ENCODE measurements at regions not wholly inside any gene's neighbourhood (a gene's known extent, or its start where the extent isn't known, plus 50 kb on each side); places are given as distances from the start of the nearest gene placed in this dataset.
"Not testable (repeated sequence)": the region's sequence is repeated elsewhere in the genome, so short reads cannot be mapped to it uniquely, and the experiment has no call there.

DNA sequence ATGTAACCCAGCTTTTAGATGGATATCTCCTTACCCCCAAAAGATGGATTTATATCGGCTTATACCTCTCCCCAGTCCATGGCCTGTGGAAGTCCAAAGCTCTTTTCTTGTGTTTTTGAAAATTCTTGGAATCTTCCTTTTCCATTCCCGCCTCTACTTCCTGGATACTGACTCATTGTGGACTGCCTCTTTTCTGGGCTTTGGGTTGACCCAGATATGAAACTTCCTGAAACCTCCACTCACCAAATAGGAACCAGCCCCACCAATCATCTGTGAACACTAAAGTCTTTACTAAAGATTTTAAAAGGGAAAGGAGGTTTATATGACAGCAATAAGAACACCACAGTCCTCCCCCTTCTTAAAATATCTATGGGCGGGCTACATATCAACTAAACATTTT, 163.4 kb upstream of the SYN3 start:
- no peak for DNase-seq

DNA sequence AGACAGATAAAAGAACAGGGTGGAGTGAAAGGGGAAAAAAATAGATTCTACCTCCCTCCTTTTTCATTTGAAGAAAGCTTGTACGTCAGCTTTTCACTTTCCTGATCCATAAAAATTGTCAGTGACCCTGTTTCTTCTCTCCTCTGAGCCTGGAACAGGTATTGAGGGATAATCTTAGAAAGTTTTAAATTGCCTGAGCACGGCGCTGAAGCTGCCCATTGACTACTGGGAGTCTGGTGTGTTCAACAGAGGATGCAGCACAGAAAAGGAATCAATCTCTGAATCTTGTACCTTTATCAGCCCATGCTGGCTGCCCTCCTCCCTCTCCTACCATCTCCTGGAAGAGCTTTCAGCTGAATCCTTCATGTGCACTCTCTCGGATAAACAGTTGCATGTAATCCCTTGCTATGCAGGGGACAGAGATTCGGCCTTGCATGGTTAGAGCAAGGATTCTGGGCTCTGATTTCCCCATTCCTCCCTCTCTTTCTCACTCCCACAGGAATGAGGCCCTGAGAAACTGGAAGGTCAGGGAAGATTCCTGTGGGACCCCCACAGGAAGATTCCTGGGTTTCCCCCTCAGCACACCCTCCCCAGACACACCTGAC, 162.4 kb upstream of the SYN3 start:
- DNase-seq = no peak

DNA sequence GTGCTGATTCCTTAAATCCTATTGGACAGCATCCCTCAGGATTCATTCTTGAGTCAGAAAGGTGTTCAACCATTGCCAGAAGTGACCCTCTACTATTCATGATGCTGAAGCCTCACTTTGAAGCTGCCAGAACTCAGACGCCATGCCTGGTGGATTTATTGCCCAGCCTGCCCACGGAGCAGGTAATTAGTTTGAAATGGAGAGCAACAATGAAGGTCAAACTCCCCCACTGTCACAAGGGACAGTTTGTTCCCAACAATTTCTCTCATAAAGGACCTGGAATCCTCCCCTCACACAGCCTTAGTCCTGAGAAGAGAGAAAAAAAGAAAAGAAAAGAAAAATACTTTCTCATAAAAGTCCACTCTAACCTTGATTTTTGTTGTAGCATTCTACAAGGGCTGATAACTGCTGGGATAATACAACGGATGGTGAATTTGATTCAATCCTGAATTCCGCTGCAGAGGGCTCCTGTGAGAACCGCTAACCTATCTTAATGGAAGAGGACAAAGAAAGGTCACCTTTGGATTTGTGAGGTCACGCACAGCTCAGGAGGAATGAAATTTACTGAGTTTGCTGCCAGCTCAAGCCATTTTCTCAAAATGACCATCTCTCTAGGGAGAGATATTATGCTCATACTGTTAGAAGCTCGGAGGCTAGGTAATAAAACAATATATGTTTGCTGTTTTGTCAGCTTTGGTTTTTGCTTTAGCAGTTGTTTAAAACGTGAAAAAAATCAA, 161.6 kb upstream of the SYN3 start:
- DNase-seq = no peak

DNA sequence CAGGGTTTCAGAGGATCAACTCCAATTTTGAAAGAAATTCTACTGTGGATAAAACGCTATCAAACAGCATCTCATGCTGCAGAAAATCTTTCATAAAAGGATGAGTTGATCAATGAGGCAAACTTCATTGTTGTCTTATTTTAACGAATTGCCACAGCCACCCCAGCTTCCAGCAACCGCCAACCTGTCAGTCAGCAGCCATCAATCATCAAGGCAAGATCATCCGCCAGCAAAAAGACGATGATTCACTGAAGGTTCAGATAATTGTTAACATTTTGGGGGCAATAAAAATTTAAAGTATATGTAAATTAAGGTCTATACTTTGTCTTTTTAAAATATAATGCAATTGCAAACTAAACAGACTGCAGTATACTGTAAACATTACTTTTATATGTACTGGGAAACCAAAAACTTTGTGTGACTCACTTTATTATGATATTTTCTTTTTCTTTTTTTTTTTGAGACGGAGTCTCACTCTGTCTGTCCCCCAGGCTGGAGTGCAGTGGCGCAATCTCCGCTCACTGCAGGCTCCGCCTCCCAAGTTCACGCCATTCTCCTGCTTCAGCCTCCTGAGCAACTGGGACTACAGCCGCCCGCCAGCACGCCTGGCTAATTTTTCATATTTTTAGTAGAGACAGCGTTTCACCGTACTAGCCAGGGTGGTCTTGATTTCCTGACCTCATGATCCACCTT, 155.3 kb upstream of the SYN3 start:
- no peak for DNase-seq

DNA sequence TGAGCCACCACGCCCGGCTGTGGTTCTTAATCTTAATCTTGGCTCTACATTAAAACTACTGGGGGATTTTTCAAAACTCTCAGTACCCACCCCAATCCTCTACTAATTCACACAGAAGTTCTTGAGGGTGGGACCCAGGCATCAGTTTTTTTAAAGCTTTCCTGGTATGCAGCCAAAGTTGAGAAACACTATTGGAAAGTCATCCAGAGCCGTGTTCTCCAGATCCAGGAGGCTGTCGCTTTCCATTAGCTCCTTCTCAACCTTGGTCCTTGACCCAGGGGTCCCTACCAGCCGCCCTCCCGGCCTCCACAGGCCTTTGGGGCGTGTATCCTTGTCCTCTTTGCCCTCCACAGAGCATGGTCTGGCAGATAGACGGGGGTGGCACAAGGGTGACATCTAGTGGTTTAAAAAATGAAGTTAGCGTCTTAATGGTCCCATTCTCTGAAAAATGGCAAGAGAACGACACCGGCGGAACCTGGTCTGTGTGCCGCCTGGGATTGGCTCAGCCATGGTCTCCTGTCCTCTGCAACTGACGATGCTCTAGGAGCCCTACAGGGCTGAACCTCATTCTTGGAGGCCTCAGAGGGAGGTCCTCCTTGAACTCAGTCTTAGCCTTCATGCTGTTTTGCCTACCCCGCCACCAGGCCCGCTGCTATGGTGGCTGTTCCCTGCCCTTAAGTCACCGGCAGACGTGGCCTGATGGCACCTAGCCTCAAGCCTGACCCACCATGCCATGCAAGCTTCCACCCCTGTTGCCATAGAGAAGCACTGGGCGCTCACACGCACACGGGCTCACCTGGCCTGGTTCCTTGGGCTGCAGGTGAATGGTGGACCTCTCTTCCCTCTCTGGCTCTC, 152.0 kb upstream of the SYN3 start:
- peak in 1 of 5 donors; percentile 10 for DNase-seq

DNA sequence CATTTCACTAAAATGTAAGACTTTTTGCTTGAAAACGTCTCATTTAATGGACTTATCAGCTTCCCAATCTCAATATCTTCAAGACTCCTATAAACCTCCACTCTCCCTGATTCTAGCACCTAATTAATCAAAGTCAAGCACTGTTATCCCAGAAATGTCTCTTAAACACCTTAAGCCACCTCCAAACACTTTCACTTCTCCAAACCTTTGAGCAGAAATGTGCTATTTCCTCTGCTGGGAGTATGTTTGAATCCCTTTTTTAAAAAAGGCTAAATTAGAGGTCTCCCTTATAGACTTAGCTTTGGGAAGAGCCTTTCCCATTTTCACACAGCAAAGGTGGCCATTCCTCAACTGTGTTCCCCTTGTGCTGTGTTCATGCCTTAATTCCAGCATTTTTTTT, 146.2 kb upstream of the SYN3 start:
- no peak for DNase-seq

DNA sequence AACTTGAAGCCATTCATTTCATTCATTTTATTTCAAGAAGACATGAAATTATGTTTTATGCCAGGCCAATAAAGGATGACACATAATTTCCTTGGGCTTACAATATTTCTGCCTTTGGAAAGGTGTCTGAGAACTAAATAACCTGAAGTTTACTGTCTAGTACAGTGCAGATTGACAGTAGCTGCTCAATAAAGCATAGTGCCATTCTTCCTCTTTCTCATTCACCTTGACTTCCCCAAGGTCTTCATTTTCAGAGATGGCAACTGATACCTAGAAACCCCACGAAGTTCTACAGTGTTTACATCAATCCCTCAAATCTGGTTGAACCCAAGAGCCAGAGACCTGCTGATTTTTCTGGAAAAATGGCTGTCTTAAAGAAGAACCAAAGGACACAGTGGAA, 144.3 kb upstream of the SYN3 start:
- no peak for DNase-seq

DNA sequence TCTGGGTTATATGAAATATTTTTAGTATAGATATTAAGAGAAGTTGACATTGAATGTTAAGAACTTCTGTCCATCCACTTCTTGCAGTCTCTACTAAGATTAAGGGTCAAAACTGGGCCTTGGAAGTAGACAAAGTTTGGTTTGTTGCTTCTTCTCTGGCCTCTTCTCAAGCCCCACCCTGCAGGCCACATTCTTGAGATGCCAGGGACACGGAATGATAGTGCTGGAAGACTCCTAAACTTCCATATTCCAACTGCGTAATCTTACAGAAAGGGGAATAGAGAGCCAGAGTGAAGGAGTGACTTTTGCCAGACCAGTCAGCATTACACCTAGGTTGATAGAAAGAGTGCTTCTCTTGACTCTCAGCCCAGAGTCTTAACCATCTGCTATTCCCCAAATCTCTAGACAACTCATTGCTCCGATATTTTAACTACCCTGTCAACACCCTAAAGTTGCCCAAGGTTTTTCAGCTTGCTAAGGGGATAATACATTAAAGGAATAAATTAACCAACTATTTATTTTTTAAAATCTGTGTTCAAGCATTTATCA, 136.4 kb upstream of the SYN3 start:
- no peak for DNase-seq

DNA sequence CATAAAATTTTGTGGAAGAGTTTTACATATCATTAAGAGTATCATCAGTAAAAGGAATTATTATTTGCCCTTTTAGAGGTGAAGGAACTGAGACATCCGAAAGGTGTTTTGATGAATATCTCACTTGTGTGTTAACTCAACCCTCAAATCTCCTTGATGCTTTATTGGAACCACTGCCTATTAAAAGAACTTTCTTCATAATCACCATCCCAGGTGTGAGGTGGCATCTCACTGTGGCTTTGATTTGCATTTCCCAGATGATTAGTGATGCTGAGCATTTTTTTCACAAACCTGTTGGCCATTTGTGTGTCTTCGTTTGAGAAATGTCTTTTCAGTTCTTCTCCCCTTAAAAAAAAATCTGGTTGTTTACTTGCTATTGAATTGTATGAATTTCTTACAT, 134.0 kb upstream of the SYN3 start:
- no peak for DNase-seq

DNA sequence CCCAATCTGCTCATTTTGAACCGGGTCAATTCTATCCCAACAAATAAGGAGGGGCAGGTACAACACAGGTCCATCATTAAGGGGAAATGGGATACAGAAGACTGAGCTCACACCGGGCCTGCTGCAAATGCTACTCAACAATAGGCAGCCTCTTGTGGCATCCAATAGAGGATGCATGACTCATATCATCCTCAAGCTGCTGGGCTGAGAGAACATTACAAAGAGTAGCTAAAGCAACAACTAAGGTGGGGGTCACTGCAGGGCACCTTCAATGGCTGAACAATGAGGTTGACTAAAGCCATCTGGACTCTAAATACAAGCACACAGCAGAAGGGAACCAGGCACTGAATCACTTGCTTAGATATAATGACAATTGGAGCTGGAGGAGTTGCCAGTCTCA, 130.1 kb upstream of the SYN3 start:
- no peak for DNase-seq

DNA sequence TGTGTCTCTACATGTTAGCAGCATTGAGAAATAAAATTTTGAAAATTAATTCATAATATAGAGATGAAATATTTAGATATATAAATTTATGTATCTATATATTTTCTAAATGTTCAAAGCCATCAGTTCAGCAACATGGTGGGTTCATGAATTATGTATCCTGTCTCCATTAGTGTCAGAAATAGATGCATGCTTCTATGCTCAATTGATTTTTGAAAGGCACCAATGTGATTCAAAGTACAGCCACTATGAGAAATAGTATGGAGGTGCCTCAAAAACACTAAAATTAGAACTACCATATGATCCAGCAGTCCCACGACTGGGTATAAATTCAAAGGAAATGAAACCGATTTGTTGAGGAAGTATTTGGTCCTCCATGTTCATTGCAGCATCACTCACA, 128.6 kb upstream of the SYN3 start:
- no peak for DNase-seq

DNA sequence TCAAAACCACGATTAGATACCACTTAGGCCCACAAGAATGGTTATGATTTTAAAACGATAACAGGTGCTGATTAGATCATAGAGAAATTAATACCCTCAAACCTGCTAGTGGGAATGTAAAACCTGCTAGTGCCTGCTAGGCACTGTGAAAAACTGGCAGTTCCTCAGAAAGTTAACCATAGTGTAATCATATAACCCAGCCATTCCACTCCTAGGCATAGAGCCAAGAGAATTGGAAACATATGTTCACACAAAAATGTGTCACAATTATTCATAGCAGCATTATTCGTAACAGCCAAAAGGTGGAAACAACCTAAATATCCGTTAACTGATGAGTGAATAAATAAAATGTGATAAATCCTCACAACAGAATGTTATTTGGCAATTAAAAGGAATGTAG, 122.2 kb upstream of the SYN3 start:
- no peak for DNase-seq

DNA sequence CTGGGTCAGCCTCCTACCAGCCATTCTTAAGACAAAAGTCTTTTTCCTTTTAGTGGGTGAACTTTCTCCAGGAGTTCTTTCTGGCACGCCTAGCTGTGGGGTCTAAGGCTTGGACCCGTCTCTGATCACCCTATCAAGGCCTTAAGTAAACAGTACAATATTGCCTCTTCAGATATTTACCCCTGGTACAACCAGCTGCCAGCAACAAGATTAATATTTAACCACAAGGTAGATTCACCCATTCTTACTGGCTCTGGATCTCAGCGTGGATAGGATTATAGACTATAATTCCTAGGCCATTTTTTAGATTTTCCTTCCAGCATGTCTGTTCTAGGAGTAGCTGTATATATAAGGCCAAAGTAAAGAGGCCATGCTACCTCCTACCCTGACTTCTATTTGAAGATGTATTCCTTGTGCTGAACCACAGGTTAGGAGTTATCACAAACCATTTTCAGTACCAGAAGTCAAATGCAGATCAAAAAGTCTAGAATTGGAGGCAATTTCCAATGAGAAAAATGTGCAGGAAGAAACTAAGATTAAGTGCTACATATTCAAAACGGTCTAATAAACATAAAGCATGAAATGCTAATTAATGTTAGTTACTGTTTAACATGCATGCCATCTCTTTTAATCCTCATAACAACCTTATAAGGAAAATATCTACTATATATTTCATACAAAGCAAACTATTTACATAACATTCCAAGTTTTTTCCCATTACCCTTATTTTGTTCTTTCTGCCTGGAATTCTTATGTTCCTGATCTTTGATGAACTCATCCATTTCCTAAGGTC, 110.0 kb upstream of the SYN3 start:
- no peak for DNase-seq

DNA sequence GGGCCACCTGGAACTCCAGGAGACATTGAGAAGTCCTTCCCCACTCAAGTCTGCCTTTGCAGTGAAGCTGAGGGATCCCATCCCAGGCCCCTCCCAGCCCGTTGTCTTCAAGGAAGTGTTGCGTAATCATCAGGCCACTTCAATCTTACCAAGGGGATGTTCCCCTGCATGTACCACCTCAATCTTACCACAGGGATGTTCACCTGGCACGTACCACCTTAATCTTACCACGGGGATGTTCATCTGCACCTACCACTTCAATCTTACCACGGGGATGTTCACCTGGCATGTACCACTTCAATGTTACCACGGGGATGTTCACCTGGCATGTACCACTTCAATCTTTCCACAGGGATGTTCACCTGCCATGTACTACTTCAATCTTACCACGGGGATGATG, 108.0 kb upstream of the SYN3 start:
- no peak for DNase-seq

DNA sequence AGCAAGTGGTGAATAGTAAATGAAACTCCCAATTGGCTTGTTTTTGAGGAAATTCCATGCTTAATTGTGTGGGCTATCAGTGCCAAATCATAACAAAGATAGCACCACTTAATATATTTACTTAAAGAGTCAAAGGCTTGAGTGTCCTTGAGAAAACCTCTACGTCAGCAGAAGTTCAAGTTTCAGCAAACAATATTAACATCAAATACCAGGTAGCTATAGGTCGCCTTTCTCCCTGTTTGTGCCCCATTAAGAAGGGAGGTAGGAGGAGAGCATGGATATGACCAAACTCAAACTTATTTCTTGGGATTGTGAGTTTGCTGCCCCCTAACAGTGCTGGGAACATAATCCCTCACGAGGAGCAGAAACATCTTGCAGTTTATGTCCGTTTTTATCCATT, 105.6 kb upstream of the SYN3 start:
- no peak for DNase-seq

DNA sequence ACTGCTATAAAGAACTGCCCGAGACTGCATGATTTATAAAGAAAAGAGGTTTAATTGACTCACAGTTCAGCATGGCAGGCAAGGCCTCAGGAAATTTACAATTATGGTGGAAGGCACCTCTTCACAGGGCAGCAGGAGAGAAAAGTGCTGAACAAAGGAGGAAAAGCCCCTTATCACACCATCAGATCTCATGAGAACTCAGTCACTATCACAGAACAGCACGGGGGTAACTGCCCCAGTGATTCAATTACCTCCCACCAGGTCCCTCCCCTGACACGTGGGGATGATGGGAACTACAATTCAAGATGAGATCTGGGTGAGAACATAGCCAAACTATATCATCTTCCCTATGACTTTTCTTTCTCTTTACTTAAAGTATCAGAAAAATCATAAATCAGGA, 104.0 kb upstream of the SYN3 start:
- DNase-seq = no peak

DNA sequence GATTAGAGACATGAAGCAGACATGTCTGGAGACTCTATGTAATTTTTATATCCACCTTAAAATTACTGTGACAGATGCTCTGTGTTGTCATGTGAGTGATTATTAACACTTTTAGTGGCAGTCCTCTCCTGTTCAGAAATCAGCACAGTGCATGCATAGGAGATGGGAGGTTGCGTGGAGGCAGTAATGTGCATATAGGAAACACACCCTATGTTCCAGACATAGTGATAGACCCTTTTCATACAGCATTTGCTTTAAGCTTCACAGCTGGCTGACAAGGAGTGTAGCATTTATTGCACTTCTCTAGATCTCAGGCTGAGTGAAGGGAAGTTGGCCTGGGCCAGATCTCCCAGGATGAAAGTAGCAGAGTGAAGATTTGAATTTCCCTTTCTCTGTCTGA, 102.3 kb upstream of the SYN3 start:
- no peak for DNase-seq

DNA sequence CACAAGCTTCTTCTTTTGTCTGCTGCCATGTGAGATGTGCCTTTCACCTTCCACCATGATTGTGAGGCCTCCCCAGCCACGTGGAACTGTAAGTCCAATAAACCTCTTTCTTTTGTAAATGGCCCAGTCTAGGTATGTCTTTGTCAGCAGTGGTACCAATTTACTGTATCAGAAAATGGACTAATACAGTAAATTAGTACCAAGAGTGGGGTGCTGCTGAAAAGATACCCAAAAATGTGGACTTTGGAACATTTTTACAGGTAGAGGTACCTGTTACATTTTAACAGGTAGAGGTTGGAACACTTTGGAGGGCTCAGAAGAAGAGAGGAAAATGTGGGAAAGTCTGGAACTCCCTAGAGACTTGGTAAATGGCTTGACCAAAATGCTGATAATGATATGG, 96.8 kb upstream of the SYN3 start:
- not testable (repeated sequence) for DNase-seq

DNA sequence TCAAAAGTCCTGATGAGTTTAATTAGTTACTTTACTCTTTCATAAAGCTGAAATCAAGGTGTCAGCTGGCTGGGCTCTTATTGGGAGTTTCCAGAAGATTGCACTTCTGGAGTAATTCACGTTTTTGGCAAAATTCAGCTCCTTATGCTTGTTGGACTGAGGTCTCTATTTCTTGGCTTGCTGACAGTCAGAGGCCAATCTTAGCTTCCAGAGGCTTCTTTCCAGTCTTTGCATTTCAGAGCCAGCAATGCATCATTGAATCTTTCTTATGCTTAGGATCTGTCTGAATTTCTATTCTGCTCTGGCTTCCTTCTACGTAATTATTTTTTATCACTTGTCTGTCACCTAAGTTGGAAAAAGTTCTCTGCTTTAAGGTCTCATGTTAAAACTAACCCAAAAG, 91.4 kb upstream of the SYN3 start:
- no peak for DNase-seq

DNA sequence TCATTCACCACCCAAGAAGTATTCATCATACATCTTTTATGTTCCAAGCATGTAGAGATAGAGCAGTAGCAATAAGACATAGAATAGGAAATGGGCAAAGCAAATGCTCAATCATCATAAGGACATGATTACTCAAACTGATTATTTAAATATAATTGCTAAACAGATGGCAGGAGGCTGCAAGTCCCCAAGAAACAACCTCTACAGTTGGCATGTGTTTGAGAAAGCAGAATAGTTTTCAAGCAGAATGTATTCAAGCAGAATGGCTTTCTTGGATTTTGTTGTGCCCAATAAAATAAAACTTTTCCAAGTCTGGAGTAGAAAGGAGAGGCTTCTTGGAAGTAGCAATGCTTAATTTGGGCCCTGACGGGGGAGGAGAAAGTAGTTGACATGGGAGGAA, 86.5 kb upstream of the SYN3 start:
- DNase-seq = no peak

DNA sequence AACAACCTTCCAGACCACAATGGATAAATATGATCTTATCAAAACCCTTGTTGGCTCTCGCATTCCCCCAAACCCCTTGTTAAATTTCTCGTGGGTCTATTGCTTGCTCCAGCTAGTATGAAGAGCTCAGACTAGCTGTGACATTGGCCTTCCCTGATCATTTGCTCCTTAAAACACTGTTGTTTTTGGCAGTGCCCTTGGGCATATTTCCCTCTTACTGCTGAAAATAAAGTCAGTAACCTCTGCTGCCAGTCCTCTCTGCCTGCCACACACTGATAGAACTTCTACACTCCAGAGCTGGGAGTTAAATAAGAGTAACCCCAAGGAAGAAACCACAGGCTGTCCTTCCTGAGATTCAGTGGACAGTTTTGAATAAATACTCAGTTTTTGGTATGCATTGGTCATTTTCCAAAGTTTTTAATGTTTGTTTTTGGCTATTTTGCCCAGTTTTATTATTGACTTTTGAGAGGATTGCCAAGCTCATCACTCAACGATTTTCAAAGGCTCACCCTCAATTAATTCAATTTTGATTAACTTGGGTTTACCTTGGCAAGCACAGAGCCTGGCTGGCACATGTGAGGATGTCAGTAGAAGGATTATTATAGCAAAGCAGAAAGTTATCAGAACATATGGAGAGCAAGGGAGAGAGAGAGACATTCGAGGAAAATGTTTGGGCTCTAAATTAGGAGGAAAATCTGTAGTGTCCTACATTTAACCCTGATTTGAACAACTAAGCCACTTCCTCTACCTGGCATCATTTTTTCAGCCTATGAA, 84.3 kb upstream of the SYN3 start:
- DNase-seq = no peak
